A204.1 (cell line): ENCODE measurements at regions not wholly inside any gene's neighbourhood (a gene's known extent, or its start where the extent isn't known, plus 50 kb on each side); places are given as distances from the start of the nearest gene placed in this dataset.

Source experiments
- FAIRE-seq: peaks from 2 replicates; lab custom pipeline; 2012; peaks lifted over from hg19 to GRCh38; lab: Jason Lieb, UNC

DNA sequence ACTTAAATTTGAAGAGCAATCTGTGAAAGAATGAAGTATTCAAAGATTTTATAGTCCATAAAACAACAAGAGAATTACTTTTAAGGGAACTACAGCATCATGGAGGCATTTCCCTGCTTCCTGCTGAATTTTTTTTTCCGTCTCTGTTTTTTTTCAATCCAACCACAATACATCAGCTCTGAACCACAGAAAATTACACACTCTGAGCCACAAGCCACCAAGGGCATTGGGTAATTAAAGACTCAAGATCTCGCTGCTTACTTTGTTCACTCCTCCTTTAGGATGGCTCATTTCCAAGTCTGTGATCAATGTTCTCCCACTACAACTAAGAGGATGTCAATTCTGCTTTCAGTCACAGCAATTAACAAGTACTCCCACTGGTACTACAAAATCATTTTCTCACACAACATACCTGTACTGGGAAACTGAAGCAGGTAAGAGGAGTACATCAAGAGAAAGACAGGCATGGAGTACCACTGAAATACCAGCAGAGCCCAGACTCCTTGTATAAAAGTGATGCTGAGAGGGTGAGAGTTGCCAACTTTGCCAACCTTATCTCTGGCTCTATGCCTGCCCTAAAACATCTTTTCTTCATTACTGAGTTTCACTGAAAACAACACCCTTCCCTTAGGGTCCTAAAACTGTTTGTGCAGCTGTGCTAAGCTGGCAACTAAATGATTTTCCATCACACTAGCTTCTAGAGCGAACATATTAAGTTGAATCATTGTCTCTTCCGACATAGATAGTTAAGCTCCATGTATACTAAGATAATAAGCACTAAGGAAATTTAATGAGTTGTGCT is 105.8 kb upstream of the MAGEB18 start:
- FAIRE-seq = no peak

DNA sequence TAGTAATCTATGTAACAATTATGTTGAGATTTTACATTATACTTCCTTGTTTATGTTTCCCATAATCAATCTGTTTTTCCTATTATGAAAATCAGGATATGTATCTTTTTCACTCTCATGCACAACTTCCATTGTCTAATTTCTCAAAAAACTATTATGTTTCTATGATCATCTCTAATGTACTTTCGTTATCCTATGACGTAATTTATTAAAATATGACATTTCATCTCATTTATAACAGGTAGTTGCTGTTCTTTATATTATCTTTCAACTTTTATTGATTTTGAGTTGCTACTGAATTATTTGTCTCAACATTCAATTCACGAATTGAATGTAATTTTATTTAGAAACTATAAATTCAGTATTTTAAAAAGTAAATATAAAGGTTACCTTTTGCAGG is 100.8 kb upstream of the MAGEB18 start:
- no peak for FAIRE-seq

DNA sequence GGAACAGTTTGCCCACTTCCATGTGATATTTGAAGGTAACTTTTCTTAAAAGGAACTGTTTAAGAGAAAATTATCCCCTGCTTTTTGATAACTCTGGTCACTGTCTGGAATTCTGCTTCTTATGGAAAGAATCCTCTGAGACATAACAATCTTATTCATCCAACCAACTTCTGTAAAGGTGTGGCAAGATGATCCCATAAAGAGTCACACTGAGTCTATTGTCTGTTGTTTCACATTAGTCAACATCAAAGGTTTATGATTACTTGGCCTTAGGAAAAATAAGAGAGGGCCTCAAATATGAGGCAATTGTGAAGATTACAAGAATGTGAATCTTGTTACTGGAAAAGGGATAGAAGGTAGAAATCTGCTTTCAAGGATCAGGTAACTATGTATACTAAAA is 88.0 kb upstream of the MAGEB18 start:
- FAIRE-seq = no peak

DNA sequence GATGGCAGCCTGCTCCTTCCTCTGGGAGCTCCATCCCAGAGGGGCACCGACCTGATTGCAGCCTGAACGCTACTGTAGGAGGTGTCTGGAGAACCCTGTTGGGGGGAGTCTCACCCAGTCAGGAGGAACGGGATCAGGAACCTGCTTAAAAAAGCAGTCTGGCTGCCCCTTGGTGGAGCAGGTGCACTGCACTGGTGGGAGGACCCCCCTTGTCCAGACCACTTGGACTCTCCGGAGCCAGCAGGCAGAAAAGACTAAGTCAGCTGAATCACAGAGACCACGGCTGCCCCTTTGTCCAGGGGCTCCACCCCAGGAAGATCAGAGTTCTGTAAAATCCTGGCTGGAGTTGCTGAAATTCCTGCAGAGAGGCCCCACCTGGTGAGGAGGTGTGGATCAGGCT is 67.3 kb upstream of the MAGEB18 start:
- FAIRE-seq = no peak

DNA sequence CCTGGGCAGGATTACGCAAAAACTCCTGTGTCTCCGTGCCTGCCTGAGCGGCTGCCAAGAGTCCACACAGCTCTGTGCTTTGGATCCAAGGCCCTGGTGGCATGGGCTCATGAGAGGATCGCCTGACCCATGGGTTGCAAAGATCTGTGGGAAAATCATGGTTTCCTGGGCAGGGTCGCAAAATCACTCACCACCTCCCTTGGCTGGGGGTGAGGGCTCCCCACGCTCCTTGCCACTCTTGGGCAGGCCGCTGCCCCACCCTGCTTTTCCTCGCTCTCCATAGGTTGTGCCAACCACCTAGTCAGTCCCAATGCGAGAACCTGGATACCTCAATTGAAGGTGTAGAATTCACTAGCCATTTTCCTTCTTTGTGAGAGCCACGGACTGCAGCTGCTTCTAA is 66.5 kb upstream of the MAGEB18 start:
- no peak for FAIRE-seq

DNA sequence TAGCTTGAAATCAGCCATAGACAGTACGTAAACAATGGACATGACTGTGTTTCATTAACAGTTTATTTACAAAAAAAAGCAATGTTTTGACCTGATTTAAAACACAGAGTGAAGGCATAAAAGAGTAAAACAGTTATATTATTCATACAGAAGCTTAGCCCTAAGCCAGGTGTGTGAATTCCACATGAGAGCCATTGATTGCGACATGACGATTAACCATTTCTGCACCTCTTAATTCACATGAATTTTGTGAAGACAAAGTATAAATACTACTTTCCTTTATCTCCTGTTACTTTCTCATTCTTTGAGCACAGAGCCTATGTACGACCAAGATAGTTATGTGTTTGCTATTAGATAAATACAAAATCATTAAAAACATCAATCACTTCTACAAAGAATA is 55.0 kb upstream of the MAGEB18 start:
- FAIRE-seq = no peak
